Endodermal cell (in vitro differentiated cells): ENCODE measurements at regions not wholly inside any gene's neighbourhood (a gene's known extent, or its start where the extent isn't known, plus 50 kb on each side); places are given as distances from the start of the nearest gene placed in this dataset.
"Not testable (repeated sequence)": the region's sequence is repeated elsewhere in the genome, so short reads cannot be mapped to it uniquely, and the experiment has no call there.

ENCODE experiments used
- DNase-seq: peaks from one replicate; pipeline ENCODE4 v3.0.0-alpha.2; 2017
- H3K27ac ChIP-seq: 2 replicates; pipeline ENCODE4 v1.5.1; 2013; ENCODE audit warnings: mild to moderate bottlenecking, low read depth, low read length, moderate library complexity
- H3K27me3 ChIP-seq: 2 replicates; pipeline ENCODE4 v1.6.1; 2013; ENCODE audit warnings: mild to moderate bottlenecking, low read length, moderate library complexity; ENCODE audit not compliant: insufficient read depth, control insufficient read depth, poor library complexity, severe bottlenecking
- H3K36me3 ChIP-seq: 2 replicates; pipeline ENCODE4 v1.7.0; 2013; ENCODE audit warnings: mild to moderate bottlenecking, low read length, moderate library complexity; ENCODE audit not compliant: control insufficient read depth, insufficient read depth
- H3K4me1 ChIP-seq: one replicate; pipeline ENCODE4 v1.7.0; 2013; ENCODE audit warnings: low read length; ENCODE audit not compliant: control insufficient read depth, insufficient read depth
- H3K4me3 ChIP-seq: 2 replicates; pipeline ENCODE4 v1.5.1; 2013; ENCODE audit warnings: mild to moderate bottlenecking, low read length, moderate library complexity
- H3K9ac ChIP-seq: 2 replicates; pipeline ENCODE4 v1.6.1; 2013; ENCODE audit warnings: mild to moderate bottlenecking, low read length, moderate library complexity; ENCODE audit not compliant: poor library complexity, severe bottlenecking; ENCODE audit errors: extremely low read depth
- H3K9me3 ChIP-seq: 2 replicates; pipeline ENCODE4 v1.6.1; 2013; ENCODE audit warnings: mild to moderate bottlenecking, low read length, moderate library complexity; ENCODE audit not compliant: control insufficient read depth
- H3K27ac Mint-ChIP-seq: 2 replicates; pipeline ENCODE4 v1.8.0; 2020; ENCODE audit warnings: mixed read lengths
- H3K27me3 Mint-ChIP-seq: 2 replicates; pipeline ENCODE4 v1.8.0; 2021; ENCODE audit warnings: mild to moderate bottlenecking, mixed read lengths; ENCODE audit not compliant: insufficient read depth
- H3K36me3 Mint-ChIP-seq: 2 replicates; pipeline ENCODE4 v1.8.0; 2020; ENCODE audit warnings: low read depth, mixed read lengths
- H3K4me1 Mint-ChIP-seq: 2 replicates; pipeline ENCODE4 v1.8.0; 2020; ENCODE audit warnings: mixed read lengths
- H3K4me3 Mint-ChIP-seq: 2 replicates; pipeline ENCODE4 v1.8.0; 2020; ENCODE audit warnings: mild to moderate bottlenecking, moderate library complexity, mixed read lengths
- H3K9me3 Mint-ChIP-seq: 2 replicates; pipeline ENCODE4 v1.8.0; 2020; ENCODE audit warnings: mild to moderate bottlenecking, mixed read lengths
- WGBS, 2 experiments: methylation state at CpG; one replicate each; pipeline versions ENCODE4 v1.1.5 to v1.1.7; 2013; ENCODE audit warnings: missing lambda C conversion rate in 2 of 2, mixed read lengths in 1 of 2; ENCODE audit not compliant: insufficient coverage in 1 of 2, insufficient read length in 1 of 2; 5-methylcytosine and 5-hydroxymethylcytosine counted together
- TF ChIP-seq, protein P1 (sequence below): fragments of 200-600 bp; sonication (generic); conservative IDR thresholded peaks from 2 replicates; pipeline ENCODE4 v1.5.0; 2021; ENCODE audit warnings: antibody characterized with exemption, mild to moderate bottlenecking

DNA sequence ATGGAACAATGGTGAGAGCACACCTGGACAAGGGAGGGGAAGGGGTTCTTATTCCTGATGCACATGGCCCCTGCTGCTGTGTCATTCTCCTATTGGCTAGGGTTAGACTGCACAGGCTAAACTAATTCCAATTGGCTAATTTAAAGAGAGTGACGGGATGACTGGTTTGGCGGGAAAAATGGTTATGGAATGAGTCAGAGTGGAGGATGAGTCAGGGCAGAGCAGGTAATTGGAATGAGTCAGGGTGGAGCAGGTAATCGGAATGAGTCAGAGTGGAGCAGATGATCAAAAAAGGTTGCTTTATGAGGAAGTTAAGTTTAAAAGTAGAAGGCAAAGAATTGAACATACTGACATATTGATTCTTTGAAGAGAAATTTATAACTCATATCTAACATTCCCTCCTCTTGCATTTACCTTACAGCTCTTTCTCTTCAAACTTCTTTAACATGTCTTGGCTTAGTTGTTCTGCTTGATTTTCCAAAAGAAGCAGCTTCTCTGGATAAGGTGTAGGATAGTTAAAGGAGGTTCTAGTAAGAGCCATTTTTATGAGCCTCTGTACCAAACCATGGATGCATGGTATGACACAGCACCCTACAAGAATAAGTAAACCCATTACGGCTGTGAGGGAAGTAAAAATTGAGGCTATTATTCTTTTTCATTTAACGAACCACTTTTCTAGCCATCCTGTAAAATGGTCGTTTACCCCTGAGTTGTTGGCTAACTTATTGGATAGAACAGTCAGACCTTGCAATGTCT lies 107.8 kb downstream of the TMEM167A start:
- not testable (repeated sequence) for H3K9ac ChIP-seq, H3K36me3 ChIP-seq, H3K27me3 ChIP-seq, H3K4me3 ChIP-seq, H3K27ac ChIP-seq, H3K9me3 ChIP-seq, DNase-seq, H3K4me3 Mint-ChIP-seq, H3K4me1 ChIP-seq, H3K4me1 Mint-ChIP-seq, H3K27ac Mint-ChIP-seq, H3K36me3 Mint-ChIP-seq, H3K27me3 Mint-ChIP-seq
- 91 to 93% methylated on average over 3 to 6 of the region's 6 CpGs for WGBS, 2 experiments
- H3K9me3 Mint-ChIP-seq = peaks cover 20% of the 10 kb centered on the region

DNA sequence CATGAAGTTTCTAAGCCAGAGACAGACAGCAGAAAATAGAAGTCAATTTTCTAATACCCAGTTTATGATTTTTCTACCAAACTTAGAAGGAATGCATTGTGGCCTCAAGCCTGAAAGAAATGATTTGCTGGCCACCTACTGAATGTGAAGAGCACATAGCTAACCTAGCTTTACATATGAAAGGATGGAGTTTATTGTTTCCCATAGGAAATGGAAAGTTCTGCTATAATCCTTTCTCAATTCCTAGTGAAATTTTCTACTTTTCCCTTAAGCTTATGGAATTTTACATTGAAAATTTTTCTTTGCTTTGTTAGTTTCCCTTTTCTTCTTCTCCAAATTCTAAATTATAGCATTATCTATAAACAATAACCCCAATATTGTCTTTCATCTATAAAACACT lies 110.1 kb downstream of the TMEM167A start:
- Histone ChIP-seq H3K4me1 (no peaks in the 10 kb centered on the region), H3K4me3 (no peak overlapping the region), H3K9me3 (no peaks in the 10 kb centered on the region), H3K27me3 (no peaks in the 10 kb centered on the region), H3K27ac (no peak overlapping the region), H3K9ac (no peak overlapping the region), H3K36me3 (no peaks in the 10 kb centered on the region)
- H3K36me3 Mint-ChIP-seq = peaks cover 6% of the 10 kb centered on the region
- no peak for DNase-seq
- H3K27me3 Mint-ChIP-seq = no peaks in the 10 kb centered on the region
- H3K4me1 Mint-ChIP-seq = no peaks in the 10 kb centered on the region
- H3K27ac Mint-ChIP-seq = no peak overlapping the region
- TF ChIP-seq, protein P1, sequence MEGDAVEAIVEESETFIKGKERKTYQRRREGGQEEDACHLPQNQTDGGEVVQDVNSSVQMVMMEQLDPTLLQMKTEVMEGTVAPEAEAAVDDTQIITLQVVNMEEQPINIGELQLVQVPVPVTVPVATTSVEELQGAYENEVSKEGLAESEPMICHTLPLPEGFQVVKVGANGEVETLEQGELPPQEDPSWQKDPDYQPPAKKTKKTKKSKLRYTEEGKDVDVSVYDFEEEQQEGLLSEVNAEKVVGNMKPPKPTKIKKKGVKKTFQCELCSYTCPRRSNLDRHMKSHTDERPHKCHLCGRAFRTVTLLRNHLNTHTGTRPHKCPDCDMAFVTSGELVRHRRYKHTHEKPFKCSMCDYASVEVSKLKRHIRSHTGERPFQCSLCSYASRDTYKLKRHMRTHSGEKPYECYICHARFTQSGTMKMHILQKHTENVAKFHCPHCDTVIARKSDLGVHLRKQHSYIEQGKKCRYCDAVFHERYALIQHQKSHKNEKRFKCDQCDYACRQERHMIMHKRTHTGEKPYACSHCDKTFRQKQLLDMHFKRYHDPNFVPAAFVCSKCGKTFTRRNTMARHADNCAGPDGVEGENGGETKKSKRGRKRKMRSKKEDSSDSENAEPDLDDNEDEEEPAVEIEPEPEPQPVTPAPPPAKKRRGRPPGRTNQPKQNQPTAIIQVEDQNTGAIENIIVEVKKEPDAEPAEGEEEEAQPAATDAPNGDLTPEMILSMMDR = no peak
- H3K4me3 Mint-ChIP-seq = no peak overlapping the region
- H3K9me3 Mint-ChIP-seq = peaks cover 8% of the 10 kb centered on the region

DNA sequence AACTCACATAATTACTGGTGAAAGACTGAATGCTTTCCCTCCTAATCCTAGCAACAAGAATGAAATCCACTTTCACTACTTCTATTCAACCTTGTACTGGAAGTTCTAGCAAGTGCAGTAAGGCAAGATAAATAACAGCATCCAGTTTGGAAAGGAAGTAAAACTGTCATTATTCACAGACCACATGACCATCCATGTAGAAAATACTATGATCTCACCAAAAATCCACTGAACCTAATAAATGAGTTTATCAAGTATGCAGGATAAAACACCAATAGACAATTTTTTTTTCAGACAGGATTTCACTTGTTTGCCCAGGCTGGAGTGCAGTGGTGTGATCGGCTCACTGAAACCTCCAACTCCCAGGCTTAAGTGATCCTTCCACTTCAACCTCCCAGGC lies 117.7 kb downstream of the TMEM167A start:
- Mint-ChIP-seq H3K27ac (no peak overlapping the region), H3K4me3 (no peak overlapping the region), H3K9me3 (peaks cover 13% of the 10 kb centered on the region), H3K27me3 (no peaks in the 10 kb centered on the region), H3K36me3 (no peaks in the 10 kb centered on the region), H3K4me1 (no peaks in the 10 kb centered on the region)
- Histone ChIP-seq H3K36me3 (no peaks in the 10 kb centered on the region), H3K9me3 (peaks cover 10% of the 10 kb centered on the region), H3K9ac (no peak overlapping the region), H3K27me3 (no peaks in the 10 kb centered on the region), H3K27ac (no peak overlapping the region), H3K4me1 (no peaks in the 10 kb centered on the region), H3K4me3 (no peak overlapping the region)
- 85% methylated on average over 1 of the region's 1 CpG; no CpG with 5 or more reads in 1 of the 2 experiments for WGBS, 2 experiments
- TF ChIP-seq, protein P1 = no peak
- DNase-seq = no peak

DNA sequence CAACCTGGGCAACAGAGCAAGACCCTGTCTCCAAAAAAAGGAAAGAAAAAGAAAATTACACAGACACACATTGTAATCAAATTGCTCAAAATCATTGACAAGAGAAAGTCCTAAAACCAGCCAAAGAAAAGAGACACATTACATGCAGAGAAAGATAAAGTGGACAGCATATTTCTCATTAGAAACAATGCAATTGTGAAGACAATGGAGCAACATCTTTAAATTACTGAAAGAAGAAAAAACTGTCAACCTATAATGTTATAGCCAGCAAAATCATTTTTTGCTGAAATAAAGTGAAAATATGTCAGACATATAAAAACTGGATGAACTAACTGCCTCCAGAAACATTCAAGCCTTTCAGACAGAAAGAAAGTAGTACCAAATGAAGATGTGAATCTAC lies 120.6 kb downstream of the TMEM167A start:
- H3K4me1 Mint-ChIP-seq = peaks cover 4% of the 10 kb centered on the region
- H3K27ac ChIP-seq = no peak overlapping the region
- H3K4me3 Mint-ChIP-seq = no peak overlapping the region
- no peak overlapping the region for H3K9ac ChIP-seq
- H3K36me3 Mint-ChIP-seq = no peaks in the 10 kb centered on the region
- no peak overlapping the region for H3K27ac Mint-ChIP-seq
- H3K4me1 ChIP-seq = no peaks in the 10 kb centered on the region
- no peaks in the 10 kb centered on the region for H3K36me3 ChIP-seq
- no peak for DNase-seq
- TF ChIP-seq, protein P1 = no peak
- H3K27me3 Mint-ChIP-seq = no peaks in the 10 kb centered on the region
- H3K27me3 ChIP-seq = no peaks in the 10 kb centered on the region
- peaks cover 13% of the 10 kb centered on the region for H3K9me3 Mint-ChIP-seq
- no peak overlapping the region for H3K4me3 ChIP-seq
- H3K9me3 ChIP-seq = peaks cover 10% of the 10 kb centered on the region
